H9 (cell line): ENCODE measurements at regions not wholly inside any gene's neighbourhood (a gene's known extent, or its start where the extent isn't known, plus 50 kb on each side); places are given as distances from the start of the nearest gene placed in this dataset.

Source experiments
- DNase-seq: peaks from one replicate; pipeline ENCODE4 v3.0.0-alpha.2; 2017
- H2AFZ ChIP-seq: one replicate; pipeline ENCODE4 v1.6.1; 2013; ENCODE audit warnings: mild to moderate bottlenecking, low read length, control low read depth, moderate library complexity
- H2AK5ac ChIP-seq: 2 replicates; pipeline ENCODE4 v1.6.1; 2013; ENCODE audit warnings: low read length, control low read depth, mixed read lengths; ENCODE audit not compliant: insufficient read length
- H2BK120ac ChIP-seq: one replicate; pipeline ENCODE4 v1.6.1; 2013; ENCODE audit warnings: low read depth, mild to moderate bottlenecking, low read length, control low read depth, inconsistent platforms; ENCODE audit not compliant: poor library complexity, severe bottlenecking
- H2BK12ac ChIP-seq: 2 replicates; pipeline ENCODE4 v1.6.1; 2013; ENCODE audit warnings: low read length, control low read depth, mixed read lengths, low read depth; ENCODE audit not compliant: insufficient read length
- H2BK15ac ChIP-seq: 2 replicates; pipeline ENCODE4 v1.6.1; 2013; ENCODE audit warnings: low read depth, low read length, control low read depth
- H2BK20ac ChIP-seq: one replicate; pipeline ENCODE4 v1.6.1; 2013; ENCODE audit warnings: low read depth, mild to moderate bottlenecking, low read length, control low read depth, inconsistent platforms; ENCODE audit not compliant: poor library complexity, severe bottlenecking
- H2BK5ac ChIP-seq: 2 replicates; pipeline ENCODE4 v1.6.1; 2013; ENCODE audit warnings: low read length, control low read depth, mixed read lengths; ENCODE audit not compliant: insufficient read length
- H3K14ac ChIP-seq: 2 replicates; pipeline ENCODE4 v1.6.1; 2013; ENCODE audit warnings: low read length, control low read depth; ENCODE audit not compliant: insufficient read depth
- H3K18ac ChIP-seq: 2 replicates; pipeline ENCODE4 v1.6.1; 2013; ENCODE audit warnings: low read depth, mild to moderate bottlenecking, mixed read lengths, low read length, control low read depth; ENCODE audit not compliant: insufficient read length
- H3K23ac ChIP-seq: 2 replicates; pipeline ENCODE4 v1.6.1; 2013; ENCODE audit warnings: low read length, control low read depth, mixed read lengths, low read depth; ENCODE audit not compliant: insufficient read length
- H3K23me2 ChIP-seq: 2 replicates; pipeline ENCODE4 v1.6.1; 2013; ENCODE audit warnings: low read depth, mild to moderate bottlenecking, mixed read lengths, low read length, control low read depth; ENCODE audit not compliant: insufficient read length, poor library complexity, severe bottlenecking
- H3K27ac ChIP-seq: 2 replicates; pipeline ENCODE4 v1.5.1; 2013; ENCODE audit warnings: low read length, control low read depth, mixed read lengths, low read depth; ENCODE audit not compliant: insufficient read length
- H3K27me3 ChIP-seq: 2 replicates; pipeline ENCODE4 v1.6.1; 2013; ENCODE audit warnings: low read length, control low read depth, inconsistent platforms; ENCODE audit not compliant: insufficient read depth
- H3K4ac ChIP-seq: 2 replicates; pipeline ENCODE4 v1.6.1; 2013; ENCODE audit warnings: low read depth, mild to moderate bottlenecking, control low read depth, inconsistent platforms, low read length, moderate library complexity
- H3K4me1 ChIP-seq: 2 replicates; pipeline ENCODE4 v1.6.1; 2013; ENCODE audit warnings: low read length, control low read depth, inconsistent platforms; ENCODE audit not compliant: insufficient read depth
- H3K4me2 ChIP-seq: 2 replicates; pipeline ENCODE4 v1.6.1; 2013; ENCODE audit warnings: low read length, control low read depth, mixed read lengths; ENCODE audit not compliant: insufficient read length, insufficient read depth
- H3K56ac ChIP-seq: 2 replicates; pipeline ENCODE4 v1.6.1; 2013; ENCODE audit warnings: low read depth, mild to moderate bottlenecking, mixed read lengths, low read length, control low read depth; ENCODE audit not compliant: insufficient read length
- H3K79me1 ChIP-seq: 2 replicates; pipeline ENCODE4 v1.6.1; 2013; ENCODE audit warnings: low read depth, mild to moderate bottlenecking, moderate library complexity, low read length, control low read depth, inconsistent platforms; ENCODE audit not compliant: insufficient read depth, poor library complexity, severe bottlenecking
- H3K79me2 ChIP-seq: 2 replicates; pipeline ENCODE4 v1.6.1; 2013; ENCODE audit warnings: low read length, control low read depth, inconsistent platforms; ENCODE audit not compliant: insufficient read depth
- H3K9ac ChIP-seq: 2 replicates; pipeline ENCODE4 v1.6.1; 2013; ENCODE audit warnings: low read length, control low read depth, mixed read lengths; ENCODE audit not compliant: insufficient read length; ENCODE audit errors: extremely low read depth
- H3K9me3 ChIP-seq: one replicate; pipeline ENCODE4 v1.6.1; 2013; ENCODE audit warnings: low read depth, low read length, inconsistent platforms; ENCODE audit not compliant: control insufficient read depth
- H3T11ph ChIP-seq: one replicate; pipeline ENCODE4 v1.6.1; 2013; ENCODE audit warnings: mild to moderate bottlenecking, low read length, control low read depth, inconsistent platforms
- H4K20me1 ChIP-seq: one replicate; pipeline ENCODE4 v1.6.1; 2013; ENCODE audit not compliant: control insufficient read depth, insufficient read length, insufficient read depth
- H4K5ac ChIP-seq: 2 replicates; pipeline ENCODE4 v1.6.1; 2013; ENCODE audit warnings: low read depth, mild to moderate bottlenecking, mixed read lengths, low read length, control low read depth; ENCODE audit not compliant: insufficient read length
- H4K8ac ChIP-seq: replicated peaks from 2 replicates; pipeline ENCODE4 v1.6.1; 2013; ENCODE audit warnings: low read length, control low read depth, mixed read lengths, low read depth; ENCODE audit not compliant: insufficient read length
- H4K91ac ChIP-seq: 2 replicates; pipeline ENCODE4 v1.6.1; 2013; ENCODE audit warnings: low read depth, mild to moderate bottlenecking, moderate library complexity, mixed read lengths, low read length, control low read depth; ENCODE audit not compliant: insufficient read length
- H3K27ac Mint-ChIP-seq, 3 experiments: 2 replicates in 2 of 3; 3 replicates in 1 of 3; pipeline ENCODE4 v1.8.0; 2020 to 2021; ENCODE audit warnings: mixed read lengths in 3 of 3, mild to moderate bottlenecking in 1 of 3, moderate library complexity in 1 of 3
- H3K27me3 Mint-ChIP-seq: 2 replicates; pipeline ENCODE4 v1.8.0; 2021; ENCODE audit warnings: low read depth, mild to moderate bottlenecking, moderate library complexity, mixed read lengths
- H3K36me3 Mint-ChIP-seq, 3 experiments: 2 replicates in 2 of 3; 3 replicates in 1 of 3; pipeline ENCODE4 v1.8.0; 2020 to 2021; ENCODE audit warnings: low read depth in 3 of 3, mixed read lengths in 3 of 3; ENCODE audit not compliant: insufficient read depth in 1 of 3
- H3K4me1 Mint-ChIP-seq, 2 experiments: 2 replicates each; pipeline ENCODE4 v1.8.0; 2020; ENCODE audit warnings: mixed read lengths in 2 of 2
- H3K4me3 Mint-ChIP-seq, 2 experiments: 2 replicates in 1 of 2; 3 replicates in 1 of 2; pipeline ENCODE4 v1.8.0; 2020 to 2021; ENCODE audit warnings: mild to moderate bottlenecking in 2 of 2, mixed read lengths in 2 of 2, moderate library complexity in 1 of 2
- H3K9me3 Mint-ChIP-seq, 2 experiments: 2 replicates in 1 of 2; 3 replicates in 1 of 2; pipeline ENCODE4 v1.8.0; 2020; ENCODE audit warnings: mild to moderate bottlenecking in 2 of 2, mixed read lengths in 2 of 2, moderate library complexity in 1 of 2
- WGBS: extraction: QIAGEN DNeasy Blood & Tissue Kit; methylation state at CpG from one replicate; pipeline ENCODE4 v1.1.7; 2013; ENCODE audit warnings: missing lambda C conversion rate, low lambda C conversion rate, mixed read lengths; ENCODE audit not compliant: insufficient read length; ENCODE audit errors: extremely low coverage; 5-methylcytosine and 5-hydroxymethylcytosine counted together
- TF ChIP-seq, protein P1 (sequence below): fragments of 200-600 bp; sonication (generic); conservative IDR thresholded peaks from 3 replicates; pipeline ENCODE4 v1.8.0; 2021; ENCODE audit warnings: antibody characterized with exemption, mild to moderate bottlenecking

DNA sequence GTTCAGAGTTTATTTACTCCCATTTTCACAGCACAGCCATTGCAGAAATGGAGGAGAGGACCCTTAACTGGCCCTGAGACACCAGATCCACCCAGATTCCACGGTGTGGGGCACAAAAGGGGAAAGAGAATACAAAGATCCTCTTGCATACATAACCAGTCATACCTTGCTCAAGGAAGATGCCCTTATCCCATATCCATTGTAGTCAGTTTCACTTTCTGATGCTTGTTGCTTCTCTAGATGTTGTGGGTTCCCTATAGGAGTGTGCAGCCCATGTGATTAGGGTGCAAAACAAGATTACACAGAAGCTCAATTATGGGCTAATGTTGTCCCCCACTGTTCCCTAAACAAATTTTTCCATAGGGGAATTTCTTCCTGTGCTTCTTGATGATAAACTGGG is 1309.0 kb upstream of the PABPC4L start:
- no peak overlapping the region for H3K56ac ChIP-seq
- H3K4me2 ChIP-seq, result no peak overlapping the region
- H3K9me3 ChIP-seq, result no peaks in the 10 kb centered on the region
- no peaks in the 10 kb centered on the region for H3K23me2 ChIP-seq
- H3K18ac ChIP-seq, result no peak overlapping the region
- no CpG with 5 or more reads among the region's 1 CpG for WGBS
- no peak overlapping the region for H2BK12ac ChIP-seq
- no peak overlapping the region for H2AK5ac ChIP-seq
- H3K4me1 Mint-ChIP-seq, result no peaks in the 10 kb centered on the region
- H4K5ac ChIP-seq, result no peak overlapping the region
- H3K9ac ChIP-seq, result no peak overlapping the region
- H2BK5ac ChIP-seq, result no peak overlapping the region
- no peak overlapping the region for H2BK120ac ChIP-seq
- no peak overlapping the region for H3K14ac ChIP-seq
- no peaks in the 10 kb centered on the region for H3K36me3 Mint-ChIP-seq
- H3K27me3 ChIP-seq, result no peaks in the 10 kb centered on the region
- H3K79me1 ChIP-seq, result no peaks in the 10 kb centered on the region
- H3K27ac ChIP-seq, result no peak overlapping the region
- no peaks in the 10 kb centered on the region for H3K4me1 ChIP-seq
- H4K20me1 ChIP-seq, result no peaks in the 10 kb centered on the region
- TF ChIP-seq, protein P1, sequence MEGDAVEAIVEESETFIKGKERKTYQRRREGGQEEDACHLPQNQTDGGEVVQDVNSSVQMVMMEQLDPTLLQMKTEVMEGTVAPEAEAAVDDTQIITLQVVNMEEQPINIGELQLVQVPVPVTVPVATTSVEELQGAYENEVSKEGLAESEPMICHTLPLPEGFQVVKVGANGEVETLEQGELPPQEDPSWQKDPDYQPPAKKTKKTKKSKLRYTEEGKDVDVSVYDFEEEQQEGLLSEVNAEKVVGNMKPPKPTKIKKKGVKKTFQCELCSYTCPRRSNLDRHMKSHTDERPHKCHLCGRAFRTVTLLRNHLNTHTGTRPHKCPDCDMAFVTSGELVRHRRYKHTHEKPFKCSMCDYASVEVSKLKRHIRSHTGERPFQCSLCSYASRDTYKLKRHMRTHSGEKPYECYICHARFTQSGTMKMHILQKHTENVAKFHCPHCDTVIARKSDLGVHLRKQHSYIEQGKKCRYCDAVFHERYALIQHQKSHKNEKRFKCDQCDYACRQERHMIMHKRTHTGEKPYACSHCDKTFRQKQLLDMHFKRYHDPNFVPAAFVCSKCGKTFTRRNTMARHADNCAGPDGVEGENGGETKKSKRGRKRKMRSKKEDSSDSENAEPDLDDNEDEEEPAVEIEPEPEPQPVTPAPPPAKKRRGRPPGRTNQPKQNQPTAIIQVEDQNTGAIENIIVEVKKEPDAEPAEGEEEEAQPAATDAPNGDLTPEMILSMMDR, result no peak
- H3K4me3 Mint-ChIP-seq, result no peak overlapping the region
- no peak overlapping the region for H4K8ac ChIP-seq
- H3T11ph ChIP-seq, result no peak overlapping the region
- H3K9me3 Mint-ChIP-seq, result no peaks in the 10 kb centered on the region
- no peak overlapping the region for H2AFZ ChIP-seq
- no peak overlapping the region for H3K27ac Mint-ChIP-seq
- no peak overlapping the region for H2BK15ac ChIP-seq
- H3K27me3 Mint-ChIP-seq, result no peaks in the 10 kb centered on the region
- H4K91ac ChIP-seq, result no peak overlapping the region
- H2BK20ac ChIP-seq, result no peak overlapping the region
- no peaks in the 10 kb centered on the region for H3K79me2 ChIP-seq
- H3K4ac ChIP-seq, result no peak overlapping the region
- DNase-seq, result no peak
- no peak overlapping the region for H3K23ac ChIP-seq
